GM04504 (cell line): ENCODE measurements at regions not wholly inside any gene's neighbourhood (a gene's known extent, or its start where the extent isn't known, plus 50 kb on each side); places are given as distances from the start of the nearest gene placed in this dataset.

Experiments
- DNase-seq: peaks from one replicate; pipeline ENCODE4 v3.0.0-alpha.2; 2012; ENCODE audit warnings: low read depth

- DNase-seq: no peak
Measured at GRCh38 chrX:68894513-68895340, 65.9 kb downstream of the EFNB1 start.

GRCh38 chrX:68894142-68894512 lies 65.3 kb downstream of the EFNB1 start:
- no peak for DNase-seq

DNA sequence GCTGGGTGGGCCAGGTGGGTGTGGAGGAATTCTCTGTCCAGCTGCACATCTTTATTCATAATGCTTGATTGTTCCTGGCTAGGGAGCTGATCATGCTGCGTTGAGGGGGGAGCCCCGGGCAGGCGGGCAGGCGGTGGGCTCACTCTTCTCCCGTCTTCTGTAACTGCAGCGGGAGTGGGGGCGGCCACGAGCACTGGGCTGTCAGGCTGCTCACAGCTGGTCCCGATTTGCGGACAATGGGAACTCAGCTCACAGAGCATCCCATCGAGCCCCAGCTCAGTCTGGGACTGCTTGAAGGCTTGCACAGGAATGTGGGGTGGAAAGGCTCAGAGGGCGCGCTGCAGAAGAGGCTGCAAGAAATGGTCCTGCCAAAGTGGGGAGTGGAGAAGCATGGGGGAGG lies 63.8 kb downstream of the EFNB1 start:
- no peak for DNase-seq

DNA sequence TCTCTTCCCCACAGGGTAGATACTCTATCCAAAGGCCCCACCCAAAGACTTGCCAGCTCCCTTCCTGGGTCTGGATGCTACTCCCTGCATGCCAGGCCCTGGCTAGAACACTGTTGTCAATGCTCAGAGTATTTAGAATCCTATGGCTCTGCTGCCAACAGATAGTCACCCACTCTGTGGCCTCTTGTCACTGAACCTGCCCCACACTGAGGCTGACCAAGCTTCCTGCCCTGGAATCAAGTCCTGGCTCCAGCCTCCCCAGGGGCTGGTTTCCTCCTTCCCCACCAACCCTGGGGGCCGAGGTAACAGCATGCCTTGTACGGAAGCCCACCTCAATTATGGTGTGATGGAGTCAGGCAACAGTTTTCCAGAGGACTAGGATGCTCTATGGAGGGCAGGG lies 63.3 kb downstream of the EFNB1 start:
- DNase-seq: no peak
